KMS-11 (cell line): ENCODE measurements at regions not wholly inside any gene's neighbourhood (a gene's known extent, or its start where the extent isn't known, plus 50 kb on each side); places are given as distances from the start of the nearest gene placed in this dataset.

Experiments
- H2AFZ ChIP-seq: fragments of 200-600 bp; sonication (generic); 2 replicates; pipeline ENCODE4 v1.6.1; 2016; ENCODE audit warnings: antibody characterized with exemption, mixed run types, low read depth
- H3K27ac ChIP-seq: fragments of 200-600 bp; sonication (generic); 2 replicates; pipeline ENCODE4 v1.6.1; 2016; ENCODE audit warnings: mild to moderate bottlenecking, mixed run types
- H3K27me3 ChIP-seq: fragments of 200-600 bp; sonication (generic); 2 replicates; pipeline ENCODE4 v1.6.1; 2017; ENCODE audit warnings: mild to moderate bottlenecking, low read depth, mixed run types, moderate library complexity; ENCODE audit not compliant: insufficient read depth
- H3K36me3 ChIP-seq: fragments of 200-600 bp; sonication (generic); 2 replicates; pipeline ENCODE4 v1.6.1; 2017; ENCODE audit warnings: mild to moderate bottlenecking, mixed run types; ENCODE audit not compliant: insufficient read depth
- H3K4me1 ChIP-seq: fragments of 200-600 bp; sonication (generic); 2 replicates; pipeline ENCODE4 v1.6.1; 2016; ENCODE audit warnings: mild to moderate bottlenecking, low read depth, mixed run types; ENCODE audit not compliant: poor library complexity, severe bottlenecking
- H3K4me2 ChIP-seq: fragments of 200-600 bp; sonication (generic); 2 replicates; pipeline ENCODE4 v1.7.0; 2016; ENCODE audit warnings: mild to moderate bottlenecking, mixed run types
- H3K4me3 ChIP-seq: fragments of 200-600 bp; sonication (generic); IDR thresholded peaks from 2 replicates; pipeline ENCODE4 v1.6.1; 2017; ENCODE audit warnings: low read depth, low read length, mixed read lengths; ENCODE audit not compliant: insufficient read depth
- H3K79me2 ChIP-seq: fragments of 200-600 bp; sonication (generic); 2 replicates; pipeline ENCODE4 v1.6.1; 2016; ENCODE audit warnings: low read depth, mixed run types; ENCODE audit not compliant: insufficient read depth
- H3K9ac ChIP-seq: fragments of 200-600 bp; sonication (generic); 2 replicates; pipeline ENCODE4 v1.6.1; 2016; ENCODE audit warnings: mild to moderate bottlenecking, mixed run types
- H4K20me1 ChIP-seq: fragments of 200-600 bp; sonication (generic); 2 replicates; pipeline ENCODE4 v1.6.1; 2016; ENCODE audit warnings: mild to moderate bottlenecking, mixed run types; ENCODE audit not compliant: insufficient read depth
- CTCF ChIP-seq: fragments of 200-600 bp; sonication (generic); conservative IDR thresholded peaks from 2 replicates; pipeline ENCODE4 v1.6.1; 2017; ENCODE audit warnings: low read depth, mild to moderate bottlenecking, antibody characterized with exemption, low read length, moderate library complexity, mixed read lengths

DNA sequence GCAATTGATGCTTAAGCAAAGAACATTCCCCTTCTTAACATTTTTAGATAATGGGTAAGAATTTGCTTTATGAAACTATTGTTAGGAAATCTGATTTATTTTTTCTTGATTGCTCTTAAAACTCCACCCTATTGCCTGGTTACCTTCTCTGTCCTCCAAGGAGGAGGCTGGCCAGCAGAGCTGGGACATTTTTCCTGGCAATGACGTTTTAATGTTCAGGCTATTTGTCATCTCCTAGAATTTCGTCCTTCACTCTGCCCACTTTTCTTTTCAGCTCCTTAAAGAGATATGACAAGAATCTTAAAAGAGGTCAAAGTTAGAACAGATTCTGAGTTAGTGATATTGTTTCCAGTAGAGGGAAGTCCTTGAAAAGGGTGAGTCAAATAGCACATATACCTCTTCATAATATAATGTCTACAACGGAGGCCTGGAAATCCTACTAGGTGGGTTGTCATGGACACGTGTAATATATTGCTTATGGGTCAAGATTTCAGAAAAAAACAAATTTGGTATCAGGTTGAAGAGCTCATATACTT lies 141.0 kb downstream of the CMPK2 start:
- no peak overlapping the region for H3K4me2 ChIP-seq
- H3K9ac ChIP-seq = no peak overlapping the region
- TF ChIP-seq CTCF = no peak
- no peaks in the 10 kb centered on the region for H3K27me3 ChIP-seq
- H3K27ac ChIP-seq = no peak overlapping the region
- H3K36me3 ChIP-seq = no peaks in the 10 kb centered on the region
- H3K4me1 ChIP-seq = no peaks in the 10 kb centered on the region
- H3K4me3 ChIP-seq = no peak overlapping the region
- H2AFZ ChIP-seq = no peak overlapping the region
- no peaks in the 10 kb centered on the region for H4K20me1 ChIP-seq
- H3K79me2 ChIP-seq = no peaks in the 10 kb centered on the region

GRCh38 chr2:6728156-6728555 lies 137.6 kb downstream of the CMPK2 start:
- H3K36me3 ChIP-seq = no peaks in the 10 kb centered on the region
- H3K9ac ChIP-seq = no peak overlapping the region
- no peaks in the 10 kb centered on the region for H3K79me2 ChIP-seq
- no peak overlapping the region for H3K4me2 ChIP-seq
- no peaks in the 10 kb centered on the region for H3K27me3 ChIP-seq
- no peak overlapping the region for H2AFZ ChIP-seq
- no peak for TF ChIP-seq CTCF
- no peaks in the 10 kb centered on the region for H4K20me1 ChIP-seq
- H3K4me1 ChIP-seq = no peaks in the 10 kb centered on the region
- H3K4me3 ChIP-seq = no peak overlapping the region
- no peak overlapping the region for H3K27ac ChIP-seq

DNA sequence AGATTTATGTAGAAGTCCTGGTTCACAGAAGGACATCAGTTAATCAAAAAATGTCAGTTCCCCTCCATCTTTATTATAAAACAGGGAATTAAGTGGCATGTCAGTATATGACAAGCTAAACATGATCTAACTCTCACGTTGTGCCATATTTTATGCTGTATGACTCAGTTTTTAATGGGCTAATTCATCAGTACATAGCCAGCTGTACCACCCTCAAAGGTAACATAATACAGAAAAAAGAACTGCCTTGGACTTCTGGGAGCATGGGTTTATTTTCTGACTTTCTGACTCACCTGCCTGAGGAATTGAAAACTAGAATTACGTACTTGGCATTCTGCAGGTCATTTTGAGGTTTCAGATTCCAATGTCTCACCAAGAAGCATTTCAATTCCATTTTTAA lies 135.7 kb downstream of the CMPK2 start:
- no peak overlapping the region for H2AFZ ChIP-seq
- no peaks in the 10 kb centered on the region for H3K27me3 ChIP-seq
- no peak overlapping the region for H3K9ac ChIP-seq
- no peaks in the 10 kb centered on the region for H4K20me1 ChIP-seq
- no peak overlapping the region for H3K4me2 ChIP-seq
- no peaks in the 10 kb centered on the region for H3K36me3 ChIP-seq
- no peak overlapping the region for H3K4me3 ChIP-seq
- TF ChIP-seq CTCF = no peak
- no peaks in the 10 kb centered on the region for H3K79me2 ChIP-seq
- H3K27ac ChIP-seq = no peak overlapping the region
- H3K4me1 ChIP-seq = no peaks in the 10 kb centered on the region

DNA sequence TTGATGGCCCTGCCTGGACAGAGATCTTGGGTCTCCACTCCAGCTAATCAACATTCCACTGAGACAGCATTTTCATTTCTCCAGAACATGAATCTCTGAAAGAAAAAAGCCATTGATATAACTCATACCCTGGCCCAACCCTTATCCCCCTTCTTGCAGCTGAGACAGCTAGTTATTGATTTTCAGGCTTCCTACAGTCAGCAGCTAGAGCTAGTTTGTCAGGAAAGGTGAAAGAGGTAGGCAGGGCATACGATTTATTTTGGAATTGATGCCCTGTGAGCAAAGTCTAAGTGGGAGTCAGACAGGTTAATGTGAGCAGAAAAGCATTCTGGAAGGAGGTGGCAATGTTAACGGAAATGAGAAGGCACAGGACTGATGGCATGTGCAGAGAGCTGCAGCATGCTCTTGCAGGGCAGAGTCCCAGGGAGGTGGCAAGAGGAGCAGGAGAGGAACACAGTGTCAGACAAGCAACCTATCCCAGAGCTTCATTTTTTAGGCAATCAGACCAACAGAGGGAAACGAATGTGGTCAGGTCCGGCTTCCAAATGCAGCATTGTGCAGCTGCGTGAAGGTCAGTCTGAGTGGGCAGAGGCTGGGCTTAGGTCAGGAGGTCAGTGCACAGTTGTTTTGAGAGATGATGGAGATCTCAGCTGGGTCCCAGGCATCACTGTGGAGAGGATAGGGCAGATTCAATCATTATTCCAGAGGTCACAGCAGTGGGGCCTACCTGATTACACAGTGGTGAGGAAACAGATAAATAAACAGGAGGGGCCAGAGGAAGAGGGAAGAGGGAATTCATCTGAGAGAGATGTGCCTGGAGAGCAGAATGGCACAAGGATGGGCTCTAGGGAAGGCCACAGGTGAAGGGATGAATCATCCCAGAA lies 134.8 kb downstream of the CMPK2 start:
- no peaks in the 10 kb centered on the region for H3K36me3 ChIP-seq
- no peaks in the 10 kb centered on the region for H3K79me2 ChIP-seq
- H2AFZ ChIP-seq = no peak overlapping the region
- no peaks in the 10 kb centered on the region for H4K20me1 ChIP-seq
- no peak overlapping the region for H3K4me3 ChIP-seq
- H3K4me1 ChIP-seq = no peaks in the 10 kb centered on the region
- no peak overlapping the region for H3K27ac ChIP-seq
- no peaks in the 10 kb centered on the region for H3K27me3 ChIP-seq
- no peak overlapping the region for H3K9ac ChIP-seq
- H3K4me2 ChIP-seq = no peak overlapping the region
- no peak for TF ChIP-seq CTCF
